B cell (primary cell): ENCODE measurements at regions not wholly inside any gene's neighbourhood (a gene's known extent, or its start where the extent isn't known, plus 50 kb on each side); places are given as distances from the start of the nearest gene placed in this dataset.

Source experiments
- CTCF ChIP-seq: fragments of 200-600 bp; IDR thresholded peaks from one replicate; pipeline ENCODE4 v1.8.0; 2022; ENCODE audit warnings: antibody characterized with exemption, mild to moderate bottlenecking
- EZH2 ChIP-seq: IDR thresholded peaks from 2 replicates; pipeline ENCODE4 v1.6.1; 2012; ENCODE audit warnings: borderline replicate concordance, low read depth, mild to moderate bottlenecking, moderate library complexity, low read length; ENCODE audit not compliant: insufficient read depth, poor library complexity, severe bottlenecking

- TF ChIP-seq CTCF (no peak), EZH2 (no peak)
These were observed 117.1 kb upstream of the NCOR2 start for GRCh38 chr12:124684496-124684895.
